Glutamatergic neuron (in vitro differentiated cells): ENCODE measurements at regions not wholly inside any gene's neighbourhood (a gene's known extent, or its start where the extent isn't known, plus 50 kb on each side); places are given as distances from the start of the nearest gene placed in this dataset. TPM values are rescaled to one million over a fixed set of nuclear protein-coding genes. Genes with fewer than 3 reads are reported as not detected.

Experiments
- DNase-seq: peaks from one replicate; pipeline ENCODE4 v3.0.0; 2022
- H3K27ac Mint-ChIP-seq: one replicate; pipeline ENCODE4 v1.8.0; 2020; ENCODE audit warnings: mild to moderate bottlenecking, mixed read lengths, inconsistent platforms; ENCODE audit not compliant: unreplicated experiment
- H3K27me3 Mint-ChIP-seq: one replicate; pipeline ENCODE4 v1.8.0; 2020; ENCODE audit warnings: mild to moderate bottlenecking, moderate library complexity, mixed read lengths, inconsistent platforms; ENCODE audit not compliant: unreplicated experiment
- H3K36me3 Mint-ChIP-seq: one replicate; pipeline ENCODE4 v1.8.0; 2020; ENCODE audit warnings: mild to moderate bottlenecking, mixed read lengths, inconsistent platforms; ENCODE audit not compliant: unreplicated experiment
- H3K4me1 Mint-ChIP-seq: one replicate; pipeline ENCODE4 v1.8.0; 2020; ENCODE audit warnings: mild to moderate bottlenecking, low read depth, mixed read lengths, inconsistent platforms; ENCODE audit not compliant: unreplicated experiment
- H3K4me3 Mint-ChIP-seq: one replicate; pipeline ENCODE4 v1.8.0; 2020; ENCODE audit warnings: mild to moderate bottlenecking, mixed read lengths, inconsistent platforms; ENCODE audit not compliant: unreplicated experiment
- H3K9me3 Mint-ChIP-seq: one replicate; pipeline ENCODE4 v1.8.0; 2020; ENCODE audit warnings: mild to moderate bottlenecking, moderate library complexity, mixed read lengths, inconsistent platforms; ENCODE audit not compliant: unreplicated experiment
- CTCF ChIP-seq: fragments of 200-600 bp; sonication (generic); IDR thresholded peaks from one replicate; pipeline ENCODE4 v1.5.0; 2021; ENCODE audit not compliant: partially characterized antibody, unreplicated experiment
- microRNA-seq: library from miRNA; unstranded; fragments of <30 nt; microRNA quantifications from one replicate; pipeline ENCODE4, GENCODE V29; 2020; ENCODE audit not compliant: unreplicated experiment

- H3K36me3 Mint-ChIP-seq: no peaks in the 10 kb centered on the region
- H3K4me1 Mint-ChIP-seq: no peaks in the 10 kb centered on the region
- no peak overlapping the region for H3K27ac Mint-ChIP-seq
- DNase-seq: no peak
- no peak overlapping the region for H3K4me3 Mint-ChIP-seq
- no peak for TF ChIP-seq CTCF
- peaks cover 5% of the 10 kb centered on the region for H3K27me3 Mint-ChIP-seq
- peaks cover 4% of the 10 kb centered on the region for H3K9me3 Mint-ChIP-seq
Measured at GRCh38 chr1:22398656-22399420, 52.8 kb upstream of the ZBTB40 start.

GRCh38 chr1:22399421-22400091, 52.1 kb upstream of the ZBTB40 start:
- H3K27me3 Mint-ChIP-seq: peaks cover 8% of the 10 kb centered on the region
- H3K9me3 Mint-ChIP-seq: peaks cover 4% of the 10 kb centered on the region
- no peak overlapping the region for H3K27ac Mint-ChIP-seq
- H3K4me1 Mint-ChIP-seq: no peaks in the 10 kb centered on the region
- DNase-seq: no peak
- no peak for TF ChIP-seq CTCF
- H3K36me3 Mint-ChIP-seq: no peaks in the 10 kb centered on the region
- no peak overlapping the region for H3K4me3 Mint-ChIP-seq

Small RNA genes in the stretch of these regions (microRNA-seq; reads per million reads assigned to microRNA genes)
- gene MIR4418: not detected
